HUES48 (cell line): ENCODE measurements at regions not wholly inside any gene's neighbourhood (a gene's known extent, or its start where the extent isn't known, plus 50 kb on each side); places are given as distances from the start of the nearest gene placed in this dataset.

ENCODE experiments used
- H3K27ac ChIP-seq: one replicate; pipeline ENCODE4 v1.7.0; 2013; ENCODE audit warnings: low read depth, low read length, inconsistent platforms
- H3K27me3 ChIP-seq: 2 replicates; pipeline ENCODE4 v1.6.1; 2013; ENCODE audit warnings: mild to moderate bottlenecking, low read length; ENCODE audit not compliant: control insufficient read depth, insufficient read depth
- H3K36me3 ChIP-seq: 2 replicates; pipeline ENCODE4 v1.6.1; 2013; ENCODE audit warnings: low read length; ENCODE audit not compliant: control insufficient read depth, insufficient read depth
- H3K4me1 ChIP-seq: 2 replicates; pipeline ENCODE4 v1.6.1; 2013; ENCODE audit warnings: mild to moderate bottlenecking, low read length; ENCODE audit not compliant: control insufficient read depth, insufficient read depth
- H3K4me3 ChIP-seq: 2 replicates; pipeline ENCODE4 v1.5.1; 2013; ENCODE audit warnings: mild to moderate bottlenecking, low read depth, low read length
- H3K9ac ChIP-seq: 2 replicates; pipeline ENCODE4 v1.6.1; 2013; ENCODE audit warnings: mild to moderate bottlenecking, low read depth, low read length, moderate library complexity
- H3K9me3 ChIP-seq: 2 replicates; pipeline ENCODE4 v1.6.1; 2013; ENCODE audit warnings: low read length; ENCODE audit not compliant: control insufficient read depth, insufficient read depth

GRCh38 chr1:187390215-187390818 is 561.6 kb downstream of the PLA2G4A start:
- Histone ChIP-seq H3K27me3 (no peaks in the 10 kb centered on the region), H3K9me3 (no peaks in the 10 kb centered on the region), H3K36me3 (no peaks in the 10 kb centered on the region), H3K9ac (no peak overlapping the region), H3K4me1 (peaks cover 9% of the 10 kb centered on the region), H3K27ac (peak overlapping the region; percentile 55), H3K4me3 (no peak overlapping the region)

GRCh38 chr1:187396226-187396625 is 567.5 kb downstream of the PLA2G4A start:
- Histone ChIP-seq H3K9ac (no peak overlapping the region), H3K4me1 (peaks cover 5% of the 10 kb centered on the region; the same call in 1 of the 2 replicates), H3K27ac (no peak overlapping the region), H3K27me3 (no peaks in the 10 kb centered on the region), H3K4me3 (no peak overlapping the region), H3K36me3 (no peaks in the 10 kb centered on the region), H3K9me3 (no peaks in the 10 kb centered on the region)

- Histone ChIP-seq H3K9me3 (no peaks in the 10 kb centered on the region), H3K36me3 (no peaks in the 10 kb centered on the region), H3K4me3 (no peak overlapping the region), H3K27ac (no peak overlapping the region), H3K27me3 (no peaks in the 10 kb centered on the region), H3K9ac (no peak overlapping the region), H3K4me1 (peaks cover 5% of the 10 kb centered on the region; the same call in 1 of the 2 replicates)
Observed at GRCh38 chr1:187396929-187397796, 568.4 kb downstream of the PLA2G4A start.

- Histone ChIP-seq H3K27me3 (no peaks in the 10 kb centered on the region), H3K27ac (peak overlapping the region; percentile 82), H3K9ac (no peak overlapping the region), H3K9me3 (peaks cover 3% of the 10 kb centered on the region; the same call in 1 of the 2 replicates), H3K36me3 (no peaks in the 10 kb centered on the region), H3K4me1 (peaks cover 12% of the 10 kb centered on the region), H3K4me3 (no peak overlapping the region)
Observed at GRCh38 chr1:187408212-187409004, 579.7 kb downstream of the PLA2G4A start.

GRCh38 chr1:187409341-187409740 is 580.6 kb downstream of the PLA2G4A start:
- peaks cover 3% of the 10 kb centered on the region; the same call in 1 of the 2 replicates for H3K9me3 ChIP-seq
- H3K4me3 ChIP-seq = no peak overlapping the region
- no peak overlapping the region; the same call in 1 of the 2 replicates for H3K9ac ChIP-seq
- peaks cover 12% of the 10 kb centered on the region for H3K4me1 ChIP-seq
- H3K27me3 ChIP-seq = no peaks in the 10 kb centered on the region
- H3K36me3 ChIP-seq = no peaks in the 10 kb centered on the region
- H3K27ac ChIP-seq = peak overlapping the region; percentile 82

GRCh38 chr1:187411118-187411517 is 582.4 kb downstream of the PLA2G4A start:
- Histone ChIP-seq H3K9ac (no peak overlapping the region), H3K9me3 (peaks cover 3% of the 10 kb centered on the region; the same call in 1 of the 2 replicates), H3K27ac (no peak overlapping the region), H3K36me3 (no peaks in the 10 kb centered on the region), H3K4me3 (no peak overlapping the region), H3K27me3 (no peaks in the 10 kb centered on the region), H3K4me1 (peaks cover 16% of the 10 kb centered on the region)

GRCh38 chr1:187413405-187414169 is 584.8 kb downstream of the PLA2G4A start:
- Histone ChIP-seq H3K27me3 (no peaks in the 10 kb centered on the region), H3K36me3 (no peaks in the 10 kb centered on the region), H3K4me3 (no peak overlapping the region), H3K27ac (no peak overlapping the region), H3K9ac (no peak overlapping the region), H3K9me3 (no peaks in the 10 kb centered on the region), H3K4me1 (peaks cover 14% of the 10 kb centered on the region)

- H3K4me1 ChIP-seq = peaks cover 9% of the 10 kb centered on the region; the same call in 1 of the 2 replicates
- no peaks in the 10 kb centered on the region for H3K27me3 ChIP-seq
Observed at GRCh38 chr1:187415065-187415464, 586.3 kb downstream of the PLA2G4A start.

GRCh38 chr1:187417520-187417919 is 588.8 kb downstream of the PLA2G4A start:
- H3K4me1 ChIP-seq = peaks cover 9% of the 10 kb centered on the region; the same call in 1 of the 2 replicates
- H3K27me3 ChIP-seq = no peaks in the 10 kb centered on the region
- no peak overlapping the region for H3K4me3 ChIP-seq
- H3K9me3 ChIP-seq = no peaks in the 10 kb centered on the region
- H3K9ac ChIP-seq = no peak overlapping the region
- H3K36me3 ChIP-seq = no peaks in the 10 kb centered on the region
- no peak overlapping the region for H3K27ac ChIP-seq

More at GRCh38 chr1:187415065-187415464, 586.3 kb downstream of the PLA2G4A start:
- Histone ChIP-seq H3K9me3 (no peaks in the 10 kb centered on the region), H3K27ac (no peak overlapping the region), H3K4me3 (no peak overlapping the region), H3K36me3 (no peaks in the 10 kb centered on the region), H3K9ac (no peak overlapping the region)

GRCh38 chr1:187433598-187433997 is 604.8 kb downstream of the PLA2G4A start:
- Histone ChIP-seq H3K36me3 (no peaks in the 10 kb centered on the region), H3K9me3 (no peaks in the 10 kb centered on the region), H3K4me1 (no peaks in the 10 kb centered on the region), H3K4me3 (no peak overlapping the region), H3K27ac (no peak overlapping the region), H3K9ac (no peak overlapping the region), H3K27me3 (no peaks in the 10 kb centered on the region)
